OCI-LY7 (cell line): ENCODE measurements at regions not wholly inside any gene's neighbourhood (a gene's known extent, or its start where the extent isn't known, plus 50 kb on each side); places are given as distances from the start of the nearest gene placed in this dataset.

Experiments used
- EZH2phosphoT487 ChIP-seq: fragments of 200-600 bp; sonication (generic); IDR thresholded peaks from 2 replicates; pipeline ENCODE4 v1.6.1; 2018; ENCODE audit warnings: low read depth, borderline replicate concordance, mild to moderate bottlenecking, mixed run types, antibody characterized with exemption, low read length, moderate library complexity, mixed read lengths
- TF ChIP-seq, protein P1 (sequence below): fragments of 200-600 bp; sonication (generic); conservative IDR thresholded peaks from 2 replicates; pipeline ENCODE4 v1.5.1; 2014; ENCODE audit warnings: mild to moderate bottlenecking, antibody characterized with exemption, low read length, moderate library complexity, mixed read lengths

- TF ChIP-seq, protein P1, sequence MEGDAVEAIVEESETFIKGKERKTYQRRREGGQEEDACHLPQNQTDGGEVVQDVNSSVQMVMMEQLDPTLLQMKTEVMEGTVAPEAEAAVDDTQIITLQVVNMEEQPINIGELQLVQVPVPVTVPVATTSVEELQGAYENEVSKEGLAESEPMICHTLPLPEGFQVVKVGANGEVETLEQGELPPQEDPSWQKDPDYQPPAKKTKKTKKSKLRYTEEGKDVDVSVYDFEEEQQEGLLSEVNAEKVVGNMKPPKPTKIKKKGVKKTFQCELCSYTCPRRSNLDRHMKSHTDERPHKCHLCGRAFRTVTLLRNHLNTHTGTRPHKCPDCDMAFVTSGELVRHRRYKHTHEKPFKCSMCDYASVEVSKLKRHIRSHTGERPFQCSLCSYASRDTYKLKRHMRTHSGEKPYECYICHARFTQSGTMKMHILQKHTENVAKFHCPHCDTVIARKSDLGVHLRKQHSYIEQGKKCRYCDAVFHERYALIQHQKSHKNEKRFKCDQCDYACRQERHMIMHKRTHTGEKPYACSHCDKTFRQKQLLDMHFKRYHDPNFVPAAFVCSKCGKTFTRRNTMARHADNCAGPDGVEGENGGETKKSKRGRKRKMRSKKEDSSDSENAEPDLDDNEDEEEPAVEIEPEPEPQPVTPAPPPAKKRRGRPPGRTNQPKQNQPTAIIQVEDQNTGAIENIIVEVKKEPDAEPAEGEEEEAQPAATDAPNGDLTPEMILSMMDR = no peak
- no peak for TF ChIP-seq EZH2phosphoT487
Measured at GRCh38 chr6:106754215-106754614, 124.8 kb downstream of the QRSL1 start.
